Esophagus squamous epithelium (tissue), 4 donors: ENCODE measurements at regions not wholly inside any gene's neighbourhood (a gene's known extent, or its start where the extent isn't known, plus 50 kb on each side); places are given as distances from the start of the nearest gene placed in this dataset.
"Not testable (repeated sequence)": the region's sequence is repeated elsewhere in the genome, so short reads cannot be mapped to it uniquely, and the experiment has no call there.

Experiments
- POLR2A ChIP-seq, 4 donors: fragments of 450-650 bp; IDR thresholded peaks; one replicate each; pipeline ENCODE4 v1.6.1; 2017; ENCODE audit warnings: antibody characterized with exemption in 4 of 4, mild to moderate bottlenecking in 4 of 4, moderate library complexity in 3 of 4
- TF ChIP-seq, protein P1 (sequence below), 6 experiments: fragments of 450-650 bp in 4 of 6; fragments of 200-600 bp in 2 of 6; sonication (generic) in 2 of 6; IDR thresholded peaks; one replicate each; pipeline ENCODE4 v1.5.1; 2016 to 2019; ENCODE audit warnings: antibody characterized with exemption in 6 of 6, mild to moderate bottlenecking in 4 of 6, moderate library complexity in 4 of 6

DNA sequence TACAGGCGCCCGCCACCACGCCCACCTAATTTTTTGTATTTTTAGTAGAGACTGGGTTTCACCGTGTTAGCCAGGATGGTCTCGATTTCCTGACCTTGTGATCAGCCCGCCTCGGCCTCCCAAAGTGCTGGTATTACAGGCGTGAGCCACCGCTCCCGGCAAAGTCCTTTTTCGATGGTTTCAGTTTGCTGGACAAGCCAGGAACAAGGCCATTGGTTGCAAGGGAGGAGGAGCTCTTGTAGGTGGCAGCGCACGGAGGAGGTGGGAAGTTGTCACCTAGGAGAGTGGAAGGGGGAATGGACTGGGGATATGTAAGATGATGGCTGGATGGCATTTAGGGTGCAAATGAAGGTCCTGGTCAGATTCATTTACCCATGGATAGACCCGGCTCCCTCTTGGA is 218.5 kb upstream of the ATP6AP2 start:
- TF ChIP-seq, protein P1, sequence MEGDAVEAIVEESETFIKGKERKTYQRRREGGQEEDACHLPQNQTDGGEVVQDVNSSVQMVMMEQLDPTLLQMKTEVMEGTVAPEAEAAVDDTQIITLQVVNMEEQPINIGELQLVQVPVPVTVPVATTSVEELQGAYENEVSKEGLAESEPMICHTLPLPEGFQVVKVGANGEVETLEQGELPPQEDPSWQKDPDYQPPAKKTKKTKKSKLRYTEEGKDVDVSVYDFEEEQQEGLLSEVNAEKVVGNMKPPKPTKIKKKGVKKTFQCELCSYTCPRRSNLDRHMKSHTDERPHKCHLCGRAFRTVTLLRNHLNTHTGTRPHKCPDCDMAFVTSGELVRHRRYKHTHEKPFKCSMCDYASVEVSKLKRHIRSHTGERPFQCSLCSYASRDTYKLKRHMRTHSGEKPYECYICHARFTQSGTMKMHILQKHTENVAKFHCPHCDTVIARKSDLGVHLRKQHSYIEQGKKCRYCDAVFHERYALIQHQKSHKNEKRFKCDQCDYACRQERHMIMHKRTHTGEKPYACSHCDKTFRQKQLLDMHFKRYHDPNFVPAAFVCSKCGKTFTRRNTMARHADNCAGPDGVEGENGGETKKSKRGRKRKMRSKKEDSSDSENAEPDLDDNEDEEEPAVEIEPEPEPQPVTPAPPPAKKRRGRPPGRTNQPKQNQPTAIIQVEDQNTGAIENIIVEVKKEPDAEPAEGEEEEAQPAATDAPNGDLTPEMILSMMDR (IDR thresholded peaks at IDR 0.05) = not testable (repeated sequence)
- TF ChIP-seq POLR2A (IDR thresholded peaks at IDR 0.05) = not testable (repeated sequence)
